Myocyte (in vitro differentiated cells): ENCODE measurements at regions not wholly inside any gene's neighbourhood (a gene's known extent, or its start where the extent isn't known, plus 50 kb on each side); places are given as distances from the start of the nearest gene placed in this dataset.

Experiments
- DNase-seq: peaks from one replicate; pipeline ENCODE4 v3.0.0-alpha.2; 2012; ENCODE audit warnings: low read depth

- DNase-seq = no peak
Observed at GRCh38 chr1:14098294-14098913, 398.4 kb downstream of the PRDM2 start.

GRCh38 chr1:14100444-14100843, 400.5 kb downstream of the PRDM2 start:
- DNase-seq = no peak

- no peak for DNase-seq
Observed at GRCh38 chr1:14100919-14101318, 400.9 kb downstream of the PRDM2 start.

GRCh38 chr1:14102180-14102579, 402.2 kb downstream of the PRDM2 start:
- no peak for DNase-seq

GRCh38 chr1:14103878-14104430, 404.0 kb downstream of the PRDM2 start:
- DNase-seq = no peak

GRCh38 chr1:14106126-14106525, 406.1 kb downstream of the PRDM2 start:
- DNase-seq = no peak

GRCh38 chr1:14106679-14107313, 406.8 kb downstream of the PRDM2 start:
- no peak for DNase-seq

- no peak for DNase-seq
Observed at GRCh38 chr1:14108356-14109275, 408.6 kb downstream of the PRDM2 start.

- no peak for DNase-seq
Observed at GRCh38 chr1:14109276-14109635, 409.3 kb downstream of the PRDM2 start.

- no peak for DNase-seq
Observed at GRCh38 chr1:14110040-14110439, 410.1 kb downstream of the PRDM2 start.

- no peak for DNase-seq
Observed at GRCh38 chr1:14111121-14111520, 411.1 kb downstream of the PRDM2 start.

- DNase-seq = no peak
Observed at GRCh38 chr1:14112613-14113012, 412.6 kb downstream of the PRDM2 start.

- no peak for DNase-seq
Observed at GRCh38 chr1:14113271-14113670, 413.3 kb downstream of the PRDM2 start.

GRCh38 chr1:14113841-14114567, 414.0 kb downstream of the PRDM2 start:
- peak; percentile 25 for DNase-seq

GRCh38 chr1:14115976-14116375, 416.0 kb downstream of the PRDM2 start:
- DNase-seq = no peak

GRCh38 chr1:14117700-14118099, 417.7 kb downstream of the PRDM2 start:
- DNase-seq = no peak

- DNase-seq = no peak
Observed at GRCh38 chr1:14118691-14119485, 418.9 kb downstream of the PRDM2 start.

GRCh38 chr1:14120895-14121294, 420.9 kb downstream of the PRDM2 start:
- no peak for DNase-seq

GRCh38 chr1:14128096-14128495, 428.1 kb downstream of the PRDM2 start:
- DNase-seq = no peak

- DNase-seq = no peak
Observed at GRCh38 chr1:14129009-14129408, 429.0 kb downstream of the PRDM2 start.
